AG04450 (cell line): ENCODE measurements at regions not wholly inside any gene's neighbourhood (a gene's known extent, or its start where the extent isn't known, plus 50 kb on each side); places are given as distances from the start of the nearest gene placed in this dataset.

Experiments
- CTCF ChIA-PET: fragments of 300-600, 350-600 bp; formaldehyde crosslinking; extraction: SDS; loops from one replicate; lab custom pipeline; 2022; ENCODE audit warnings: antibody characterized with exemption, inconsistent platforms; lab: Charles Lee
- POLR2A ChIA-PET: fragments of 350-600 bp; formaldehyde crosslinking; extraction: SDS; loops from one replicate; lab custom pipeline; 2021; ENCODE audit warnings: antibody characterized with exemption, inconsistent platforms; lab: Yijun Ruan, JAX
- DNase-seq: peaks from one replicate; pipeline ENCODE4 v3.0.0-alpha.2; 2011; ENCODE audit warnings: low read depth, low spot score
- H3K27ac ChIP-seq: one replicate; pipeline ENCODE4 v1.5.1; 2012; ENCODE audit warnings: low read depth, low read length, control low read depth
- H3K27me3 ChIP-seq: one replicate; pipeline ENCODE4 v1.6.0; 2012; ENCODE audit warnings: low read length; ENCODE audit not compliant: control insufficient read depth, insufficient read depth
- H3K4me3 ChIP-seq: 2 replicates; pipeline ENCODE4 v1.5.1; 2011; ENCODE audit warnings: mild to moderate bottlenecking, low read depth, low read length, control low read depth
- H3K9me3 ChIP-seq: 2 replicates; pipeline ENCODE4 v1.5.1; 2012; ENCODE audit warnings: low read length; ENCODE audit not compliant: control insufficient read depth, insufficient read depth
- TF ChIP-seq, protein P1 (sequence below): IDR thresholded peaks from 2 replicates; pipeline ENCODE4 v1.5.1; 2011; ENCODE audit warnings: low read depth, low read length, control low read depth, inconsistent platforms

GRCh38 chr3:180743813-180744590 lies 64.7 kb upstream of the CCDC39 start:
- TF ChIP-seq, protein P1, sequence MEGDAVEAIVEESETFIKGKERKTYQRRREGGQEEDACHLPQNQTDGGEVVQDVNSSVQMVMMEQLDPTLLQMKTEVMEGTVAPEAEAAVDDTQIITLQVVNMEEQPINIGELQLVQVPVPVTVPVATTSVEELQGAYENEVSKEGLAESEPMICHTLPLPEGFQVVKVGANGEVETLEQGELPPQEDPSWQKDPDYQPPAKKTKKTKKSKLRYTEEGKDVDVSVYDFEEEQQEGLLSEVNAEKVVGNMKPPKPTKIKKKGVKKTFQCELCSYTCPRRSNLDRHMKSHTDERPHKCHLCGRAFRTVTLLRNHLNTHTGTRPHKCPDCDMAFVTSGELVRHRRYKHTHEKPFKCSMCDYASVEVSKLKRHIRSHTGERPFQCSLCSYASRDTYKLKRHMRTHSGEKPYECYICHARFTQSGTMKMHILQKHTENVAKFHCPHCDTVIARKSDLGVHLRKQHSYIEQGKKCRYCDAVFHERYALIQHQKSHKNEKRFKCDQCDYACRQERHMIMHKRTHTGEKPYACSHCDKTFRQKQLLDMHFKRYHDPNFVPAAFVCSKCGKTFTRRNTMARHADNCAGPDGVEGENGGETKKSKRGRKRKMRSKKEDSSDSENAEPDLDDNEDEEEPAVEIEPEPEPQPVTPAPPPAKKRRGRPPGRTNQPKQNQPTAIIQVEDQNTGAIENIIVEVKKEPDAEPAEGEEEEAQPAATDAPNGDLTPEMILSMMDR: no peak
- no peak for DNase-seq
- no peaks in the 10 kb centered on the region for H3K27me3 ChIP-seq
- no peak overlapping the region for H3K27ac ChIP-seq
- no peaks in the 10 kb centered on the region for H3K9me3 ChIP-seq
- no peak overlapping the region for H3K4me3 ChIP-seq
- CTCF ChIA-PET: no interaction called here
- POLR2A ChIA-PET: no interaction called here

DNA sequence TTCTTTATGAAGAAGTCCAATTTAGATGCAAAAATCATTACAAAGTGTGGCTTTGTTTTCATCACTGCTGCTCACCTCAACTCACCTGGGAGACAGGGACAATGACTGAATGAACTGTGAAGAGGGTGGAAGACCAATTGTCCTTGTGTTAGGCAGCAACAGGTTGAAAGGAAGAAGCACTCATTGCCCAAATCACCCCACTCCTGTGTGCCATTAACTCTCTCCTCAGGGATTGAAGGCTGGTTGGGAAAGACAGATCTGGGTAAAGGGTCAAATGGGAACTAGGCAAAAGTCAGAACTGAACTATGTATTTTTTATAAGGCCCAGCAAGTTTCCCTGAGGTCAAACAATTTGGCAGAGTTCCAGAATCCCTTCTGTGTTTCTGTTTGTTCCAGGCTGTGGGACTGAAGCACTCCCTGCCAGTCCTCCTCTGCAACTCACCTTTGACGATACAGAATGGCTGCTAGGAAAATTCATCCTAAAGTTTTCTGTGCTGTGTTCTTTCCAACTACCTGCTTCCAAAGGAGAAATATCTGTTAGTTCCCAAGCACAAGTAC lies 68.6 kb upstream of the CCDC39 start:
- POLR2A ChIA-PET: no interaction called here

GRCh38 chr3:180749322-180749721 lies 70.0 kb upstream of the CCDC39 start:
- TF ChIP-seq, protein P1: no peak
- Histone ChIP-seq H3K9me3 (no peaks in the 10 kb centered on the region), H3K27me3 (no peaks in the 10 kb centered on the region), H3K27ac (no peak overlapping the region), H3K4me3 (no peak overlapping the region)
- POLR2A ChIA-PET: no interaction called here
- DNase-seq: no peak
- CTCF ChIA-PET: no interaction called here

More for the DNA sequence above, 68.6 kb upstream of the CCDC39 start:
- Histone ChIP-seq H3K4me3 (no peak overlapping the region), H3K27ac (no peak overlapping the region), H3K9me3 (no peaks in the 10 kb centered on the region), H3K27me3 (no peaks in the 10 kb centered on the region)
- TF ChIP-seq, protein P1: no peak
- DNase-seq: no peak
- CTCF ChIA-PET: no interaction called here

GRCh38 chr3:180749796-180750195 lies 70.5 kb upstream of the CCDC39 start:
- CTCF ChIA-PET: no interaction called here
- no peak overlapping the region for H3K27ac ChIP-seq
- DNase-seq: no peak
- POLR2A ChIA-PET: no interaction called here
- no peak overlapping the region for H3K4me3 ChIP-seq
- TF ChIP-seq, protein P1: no peak
- H3K9me3 ChIP-seq: no peaks in the 10 kb centered on the region
- no peaks in the 10 kb centered on the region for H3K27me3 ChIP-seq

GRCh38 chr3:180755556-180755955 lies 76.3 kb upstream of the CCDC39 start:
- ChIA-PET POLR2A (no interaction called here), CTCF (no interaction called here)
- Histone ChIP-seq H3K27me3 (no peaks in the 10 kb centered on the region), H3K4me3 (no peak overlapping the region), H3K9me3 (no peaks in the 10 kb centered on the region), H3K27ac (no peak overlapping the region)
- TF ChIP-seq, protein P1: no peak
- no peak for DNase-seq
